ENCODE measurements at regions not wholly inside any gene's neighbourhood (a gene's known extent, or its start where the extent isn't known, plus 50 kb on each side); places are given as distances from the start of the nearest gene placed in this dataset.

- TF ChIP-seq CTCF (conservative IDR thresholded peaks at IDR 0.05; ENCODE audit: low read length): no peak
- TF ChIP-seq EZH2phosphoT487 (IDR thresholded peaks at IDR 0.05; ENCODE audit: borderline replicate concordance): no peak
These were observed 649.1 kb downstream of the INHBA start for GRCh38 chr7:41053820-41054219.
